Neural cell (in vitro differentiated cells): ENCODE measurements at regions not wholly inside any gene's neighbourhood (a gene's known extent, or its start where the extent isn't known, plus 50 kb on each side); places are given as distances from the start of the nearest gene placed in this dataset.

Source experiments
- H2AFZ ChIP-seq: fragments of 200-600, 300-800 bp; sonication (generic), shearing (Covaris generic); 2 replicates; pipeline ENCODE4 v1.6.0; 2014; ENCODE audit warnings: low read depth, mild to moderate bottlenecking, antibody characterized with exemption, low read length, moderate library complexity
- H3F3A ChIP-seq: fragments of 200-600 bp; shearing (Covaris generic); 2 replicates; pipeline ENCODE4 v1.6.1; 2016; ENCODE audit warnings: mild to moderate bottlenecking, moderate library complexity, mixed read lengths, antibody characterized with exemption, low read length; ENCODE audit not compliant: insufficient read depth, poor library complexity, severe bottlenecking
- H3K27ac ChIP-seq: fragments of 200-600, 300-800 bp; sonication (generic), shearing (Covaris generic); 2 replicates; pipeline ENCODE4 v1.5.1; 2014; ENCODE audit warnings: mild to moderate bottlenecking, low read length, moderate library complexity
- H3K27me3 ChIP-seq: fragments of 300-800, 200-600 bp; sonication (generic), shearing (Covaris generic); 2 replicates; pipeline ENCODE4 v1.6.0; 2014; ENCODE audit warnings: mild to moderate bottlenecking, low read depth, low read length, moderate library complexity; ENCODE audit not compliant: insufficient read depth
- H3K36me3 ChIP-seq: fragments of 300-800, 200-600 bp; sonication (generic), shearing (Covaris generic); 2 replicates; pipeline ENCODE4 v1.5.1; 2014; ENCODE audit warnings: mild to moderate bottlenecking, antibody characterized with exemption, low read length, moderate library complexity; ENCODE audit not compliant: insufficient read depth
- H3K4me2 ChIP-seq: fragments of 300-800, 200-600 bp; sonication (generic), shearing (Covaris generic); 2 replicates; pipeline ENCODE4 v1.6.0; 2014; ENCODE audit warnings: mild to moderate bottlenecking, low read length
- H3K4me3 ChIP-seq: fragments of 300-800, 200-600 bp; sonication (generic), shearing (Covaris generic); 2 replicates; pipeline ENCODE4 v1.5.1; 2014; ENCODE audit warnings: mild to moderate bottlenecking, low read length, moderate library complexity
- H3K79me2 ChIP-seq: fragments of 200-600 bp; shearing (Covaris generic); replicated peaks from 2 replicates; pipeline ENCODE4 v1.6.0; 2014; ENCODE audit warnings: mild to moderate bottlenecking, low read length, moderate library complexity; ENCODE audit not compliant: insufficient read depth
- H3K9ac ChIP-seq: fragments of 300-800, 200-600 bp; sonication (generic), shearing (Covaris generic); 2 replicates; pipeline ENCODE4 v1.6.1; 2016; ENCODE audit warnings: mild to moderate bottlenecking, low read length, mixed read lengths
- H3K9me2 ChIP-seq: fragments of 200-600 bp; shearing (Covaris generic); 2 replicates; pipeline ENCODE4 v1.6.1; 2016; ENCODE audit warnings: mild to moderate bottlenecking, low read length, mixed read lengths; ENCODE audit not compliant: insufficient read depth
- H3K9me3 ChIP-seq: fragments of 200-600, 300-800 bp; sonication (generic), shearing (Covaris generic); 2 replicates; pipeline ENCODE4 v1.6.1; 2016; ENCODE audit warnings: mild to moderate bottlenecking, mixed run types, low read length, moderate library complexity, mixed read lengths
- H4K20me1 ChIP-seq: fragments of 200-600 bp; shearing (Covaris generic); 2 replicates; pipeline ENCODE4 v1.6.1; 2016; ENCODE audit warnings: mild to moderate bottlenecking, mixed run types; ENCODE audit not compliant: insufficient read depth
- EP300 ChIP-seq: fragments of 450-650 bp; conservative IDR thresholded peaks from 2 replicates; pipeline ENCODE4 v1.6.1; 2014; ENCODE audit warnings: antibody characterized with exemption, mild to moderate bottlenecking, moderate library complexity; ENCODE audit not compliant: poor library complexity, severe bottlenecking
- EZH2 ChIP-seq: fragments of 200-600, 300-800 bp; shearing (Covaris generic), sonication (generic); IDR thresholded peaks from 2 replicates; pipeline ENCODE4 v1.6.1; 2014; ENCODE audit warnings: antibody characterized with exemption, low read length, borderline replicate concordance, mild to moderate bottlenecking; ENCODE audit not compliant: insufficient read depth, poor library complexity, severe bottlenecking
- MXI1 ChIP-seq: fragments of 450-650 bp; conservative IDR thresholded peaks from 2 replicates; pipeline ENCODE4 v1.6.1; 2014; ENCODE audit warnings: antibody characterized with exemption, mild to moderate bottlenecking; ENCODE audit not compliant: poor library complexity, severe bottlenecking
- POLR2AphosphoS5 ChIP-seq: IDR thresholded peaks from 2 replicates; pipeline ENCODE4 v1.6.1; 2012
- RAD21 ChIP-seq: fragments of 450-650 bp; conservative IDR thresholded peaks from 2 replicates; pipeline ENCODE4 v1.6.1; 2014; ENCODE audit warnings: antibody characterized with exemption, mild to moderate bottlenecking, moderate library complexity
- SMC3 ChIP-seq: fragments of 450-650 bp; conservative IDR thresholded peaks from 2 replicates; pipeline ENCODE4 v1.6.1; 2014; ENCODE audit warnings: antibody characterized with exemption, mild to moderate bottlenecking, moderate library complexity; ENCODE audit not compliant: poor library complexity
- TAF1 ChIP-seq: IDR thresholded peaks from 2 replicates; pipeline ENCODE4 v1.6.1; 2012; ENCODE audit warnings: low read depth
- TF ChIP-seq, protein P1 (sequence below): fragments of 450-650 bp; IDR thresholded peaks from 2 replicates; pipeline ENCODE4 v1.5.1; 2014; ENCODE audit warnings: antibody characterized with exemption, mild to moderate bottlenecking, moderate library complexity; ENCODE audit not compliant: poor library complexity, severe bottlenecking
- TF ChIP-seq, protein P2 (sequence below): IDR thresholded peaks from 2 replicates; pipeline ENCODE4 v1.6.1; 2012; ENCODE audit warnings: borderline replicate concordance

DNA sequence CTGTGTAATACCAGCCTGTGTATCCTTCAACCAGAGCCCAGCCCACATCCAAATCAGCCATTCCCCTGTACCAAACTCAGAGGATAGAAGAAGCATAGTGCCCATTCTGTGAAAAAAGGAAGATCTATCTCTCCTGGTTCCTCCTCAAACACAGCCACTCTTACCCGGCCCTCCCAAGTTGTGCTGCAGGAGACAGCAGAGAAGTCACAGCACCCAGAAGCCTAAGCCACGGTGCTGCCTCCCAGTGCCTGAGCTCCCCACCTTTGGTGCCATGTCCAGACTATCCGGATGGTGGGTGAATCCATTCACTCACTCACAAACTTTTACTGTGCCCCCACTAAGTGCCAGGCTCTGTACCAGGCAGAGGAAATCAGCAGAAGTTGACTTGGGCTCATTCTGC lies 166.0 kb upstream of the ZMIZ1 start:
- TF ChIP-seq SMC3 (no peak), POLR2AphosphoS5 (no peak), MXI1 (no peak), EZH2 (no peak), EP300 (no peak), TAF1 (no peak), RAD21 (no peak)
- TF ChIP-seq, protein P1, sequence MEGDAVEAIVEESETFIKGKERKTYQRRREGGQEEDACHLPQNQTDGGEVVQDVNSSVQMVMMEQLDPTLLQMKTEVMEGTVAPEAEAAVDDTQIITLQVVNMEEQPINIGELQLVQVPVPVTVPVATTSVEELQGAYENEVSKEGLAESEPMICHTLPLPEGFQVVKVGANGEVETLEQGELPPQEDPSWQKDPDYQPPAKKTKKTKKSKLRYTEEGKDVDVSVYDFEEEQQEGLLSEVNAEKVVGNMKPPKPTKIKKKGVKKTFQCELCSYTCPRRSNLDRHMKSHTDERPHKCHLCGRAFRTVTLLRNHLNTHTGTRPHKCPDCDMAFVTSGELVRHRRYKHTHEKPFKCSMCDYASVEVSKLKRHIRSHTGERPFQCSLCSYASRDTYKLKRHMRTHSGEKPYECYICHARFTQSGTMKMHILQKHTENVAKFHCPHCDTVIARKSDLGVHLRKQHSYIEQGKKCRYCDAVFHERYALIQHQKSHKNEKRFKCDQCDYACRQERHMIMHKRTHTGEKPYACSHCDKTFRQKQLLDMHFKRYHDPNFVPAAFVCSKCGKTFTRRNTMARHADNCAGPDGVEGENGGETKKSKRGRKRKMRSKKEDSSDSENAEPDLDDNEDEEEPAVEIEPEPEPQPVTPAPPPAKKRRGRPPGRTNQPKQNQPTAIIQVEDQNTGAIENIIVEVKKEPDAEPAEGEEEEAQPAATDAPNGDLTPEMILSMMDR, result no peak
- TF ChIP-seq, protein P2, sequence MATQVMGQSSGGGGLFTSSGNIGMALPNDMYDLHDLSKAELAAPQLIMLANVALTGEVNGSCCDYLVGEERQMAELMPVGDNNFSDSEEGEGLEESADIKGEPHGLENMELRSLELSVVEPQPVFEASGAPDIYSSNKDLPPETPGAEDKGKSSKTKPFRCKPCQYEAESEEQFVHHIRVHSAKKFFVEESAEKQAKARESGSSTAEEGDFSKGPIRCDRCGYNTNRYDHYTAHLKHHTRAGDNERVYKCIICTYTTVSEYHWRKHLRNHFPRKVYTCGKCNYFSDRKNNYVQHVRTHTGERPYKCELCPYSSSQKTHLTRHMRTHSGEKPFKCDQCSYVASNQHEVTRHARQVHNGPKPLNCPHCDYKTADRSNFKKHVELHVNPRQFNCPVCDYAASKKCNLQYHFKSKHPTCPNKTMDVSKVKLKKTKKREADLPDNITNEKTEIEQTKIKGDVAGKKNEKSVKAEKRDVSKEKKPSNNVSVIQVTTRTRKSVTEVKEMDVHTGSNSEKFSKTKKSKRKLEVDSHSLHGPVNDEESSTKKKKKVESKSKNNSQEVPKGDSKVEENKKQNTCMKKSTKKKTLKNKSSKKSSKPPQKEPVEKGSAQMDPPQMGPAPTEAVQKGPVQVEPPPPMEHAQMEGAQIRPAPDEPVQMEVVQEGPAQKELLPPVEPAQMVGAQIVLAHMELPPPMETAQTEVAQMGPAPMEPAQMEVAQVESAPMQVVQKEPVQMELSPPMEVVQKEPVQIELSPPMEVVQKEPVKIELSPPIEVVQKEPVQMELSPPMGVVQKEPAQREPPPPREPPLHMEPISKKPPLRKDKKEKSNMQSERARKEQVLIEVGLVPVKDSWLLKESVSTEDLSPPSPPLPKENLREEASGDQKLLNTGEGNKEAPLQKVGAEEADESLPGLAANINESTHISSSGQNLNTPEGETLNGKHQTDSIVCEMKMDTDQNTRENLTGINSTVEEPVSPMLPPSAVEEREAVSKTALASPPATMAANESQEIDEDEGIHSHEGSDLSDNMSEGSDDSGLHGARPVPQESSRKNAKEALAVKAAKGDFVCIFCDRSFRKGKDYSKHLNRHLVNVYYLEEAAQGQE, result no peak
- H3K27me3 ChIP-seq, result no peaks in the 10 kb centered on the region
- no peaks in the 10 kb centered on the region for H3K9me3 ChIP-seq
- H3F3A ChIP-seq, result no peaks in the 10 kb centered on the region
- no peaks in the 10 kb centered on the region for H4K20me1 ChIP-seq
- no peak overlapping the region for H3K27ac ChIP-seq
- no peak overlapping the region for H2AFZ ChIP-seq
- no peak overlapping the region for H3K4me2 ChIP-seq
- no peaks in the 10 kb centered on the region for H3K79me2 ChIP-seq
- H3K9ac ChIP-seq, result no peak overlapping the region
- no peaks in the 10 kb centered on the region for H3K36me3 ChIP-seq
- H3K9me2 ChIP-seq, result no peaks in the 10 kb centered on the region
- no peak overlapping the region for H3K4me3 ChIP-seq

- Histone ChIP-seq H3K9me2 (no peaks in the 10 kb centered on the region), H3K4me2 (no peak overlapping the region), H4K20me1 (no peaks in the 10 kb centered on the region), H3K9ac (no peak overlapping the region), H3K79me2 (no peaks in the 10 kb centered on the region), H3K9me3 (no peaks in the 10 kb centered on the region), H3K36me3 (no peaks in the 10 kb centered on the region), H3F3A (no peaks in the 10 kb centered on the region), H2AFZ (no peak overlapping the region), H3K27me3 (no peaks in the 10 kb centered on the region), H3K4me3 (no peak overlapping the region), H3K27ac (no peak overlapping the region)
- no peak for TF ChIP-seq TAF1
Observed at GRCh38 chr10:78903341-78903940, 165.3 kb upstream of the ZMIZ1 start.

DNA sequence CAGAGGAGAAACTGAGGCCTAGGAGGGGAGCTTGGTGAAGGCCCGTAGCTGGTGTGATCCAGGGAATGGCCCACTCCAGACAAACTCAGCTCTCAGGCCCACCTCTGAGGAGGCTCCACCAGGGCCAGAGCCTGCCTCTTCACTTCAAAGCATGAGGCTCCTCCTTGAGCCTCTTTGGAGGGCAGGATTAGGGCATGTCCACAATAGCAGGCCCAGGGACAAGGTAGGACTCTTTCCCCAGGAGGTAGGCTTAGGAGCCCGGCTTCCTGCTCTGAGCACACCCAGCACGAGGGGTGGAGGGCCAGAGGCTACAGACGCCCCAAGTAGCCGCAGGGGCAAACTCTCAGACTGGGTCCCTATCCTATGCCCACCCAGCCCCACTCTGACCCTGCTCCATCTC lies 164.6 kb upstream of the ZMIZ1 start:
- H3K9me3 ChIP-seq, result no peaks in the 10 kb centered on the region
- no peak for TF ChIP-seq POLR2AphosphoS5
- TF ChIP-seq EP300, result no peak
- TF ChIP-seq EZH2, result no peak
- no peak for TF ChIP-seq RAD21
- no peak overlapping the region for H3K4me2 ChIP-seq
- H3F3A ChIP-seq, result no peaks in the 10 kb centered on the region
- H3K79me2 ChIP-seq, result no peaks in the 10 kb centered on the region
- H4K20me1 ChIP-seq, result no peaks in the 10 kb centered on the region
- H3K9ac ChIP-seq, result no peak overlapping the region
- no peak overlapping the region for H3K4me3 ChIP-seq
- no peaks in the 10 kb centered on the region for H3K36me3 ChIP-seq
- H3K9me2 ChIP-seq, result no peaks in the 10 kb centered on the region
- H2AFZ ChIP-seq, result no peak overlapping the region
- no peak overlapping the region for H3K27ac ChIP-seq
- no peaks in the 10 kb centered on the region for H3K27me3 ChIP-seq
